Stimulated activated CD4-positive, alpha-beta T cell treated with anti-CD3 and anti-CD28 coated beads, Interleukin-1b, Interleukin-23, amount 100 ng/mL, for 48 hours (primary cell): ENCODE measurements at regions not wholly inside any gene's neighbourhood (a gene's known extent, or its start where the extent isn't known, plus 50 kb on each side); places are given as distances from the start of the nearest gene placed in this dataset.

Experiments
- DNase-seq: peaks from one replicate; pipeline ENCODE4 v3.0.0-alpha.2; 2020

GRCh38 chr4:180909279-180909678 lies 1333.9 kb upstream of the TENM3 start:
- DNase-seq = no peak

- DNase-seq = no peak
Observed at GRCh38 chr4:180913750-180914149, 1329.5 kb upstream of the TENM3 start.

GRCh38 chr4:180923486-180923885 lies 1319.7 kb upstream of the TENM3 start:
- DNase-seq = no peak

- DNase-seq = no peak
Observed at GRCh38 chr4:180925805-180926204, 1317.4 kb upstream of the TENM3 start.

GRCh38 chr4:180926277-180926676 lies 1316.9 kb upstream of the TENM3 start:
- no peak for DNase-seq

GRCh38 chr4:180932370-180933001 lies 1310.7 kb upstream of the TENM3 start:
- DNase-seq = no peak

GRCh38 chr4:180937083-180937482 lies 1306.1 kb upstream of the TENM3 start:
- no peak for DNase-seq

- no peak for DNase-seq
Observed at GRCh38 chr4:180940680-180941079, 1302.5 kb upstream of the TENM3 start.

GRCh38 chr4:180942367-180942916 lies 1300.8 kb upstream of the TENM3 start:
- DNase-seq = no peak

GRCh38 chr4:180946188-180946587 lies 1297.0 kb upstream of the TENM3 start:
- no peak for DNase-seq

- no peak for DNase-seq
Observed at GRCh38 chr4:180947425-180947824, 1295.8 kb upstream of the TENM3 start.

GRCh38 chr4:180949424-180950213 lies 1293.6 kb upstream of the TENM3 start:
- DNase-seq = no peak

- DNase-seq = no peak
Observed at GRCh38 chr4:180950377-180950776, 1292.8 kb upstream of the TENM3 start.

- no peak for DNase-seq
Observed at GRCh38 chr4:180951312-180951711, 1291.9 kb upstream of the TENM3 start.

GRCh38 chr4:180953572-180953971 lies 1289.6 kb upstream of the TENM3 start:
- DNase-seq = no peak

- DNase-seq = no peak
Observed at GRCh38 chr4:180960743-180961401, 1282.3 kb upstream of the TENM3 start.

GRCh38 chr4:180962268-180962667 lies 1280.9 kb upstream of the TENM3 start:
- no peak for DNase-seq

- no peak for DNase-seq
Observed at GRCh38 chr4:180966312-180966711, 1276.9 kb upstream of the TENM3 start.

GRCh38 chr4:180967936-180968335 lies 1275.3 kb upstream of the TENM3 start:
- DNase-seq = no peak

- no peak for DNase-seq
Observed at GRCh38 chr4:180973894-180974293, 1269.3 kb upstream of the TENM3 start.

- no peak for DNase-seq
Observed at GRCh38 chr4:180990931-180991330, 1252.3 kb upstream of the TENM3 start.

- no peak for DNase-seq
Observed at GRCh38 chr4:180993244-180993836, 1249.9 kb upstream of the TENM3 start.

- no peak for DNase-seq
Observed at GRCh38 chr4:180994722-180995121, 1248.5 kb upstream of the TENM3 start.
